Sigmoid colon (tissue), 6 donors: ENCODE measurements at regions not wholly inside any gene's neighbourhood (a gene's known extent, or its start where the extent isn't known, plus 50 kb on each side); places are given as distances from the start of the nearest gene placed in this dataset.

Experiments used
- DNase-seq: peaks from one replicate; pipeline ENCODE4 v3.0.0-alpha.2; 2019
- H3K27ac ChIP-seq, 4 donors: fragments of 200-600 bp; sonication (generic); one replicate each; pipeline ENCODE4 v1.5.1; 2016 to 2019; ENCODE audit warnings: mild to moderate bottlenecking in 1 of 4
- H3K27me3 ChIP-seq, 3 donors: fragments of 200-600 bp; sonication (generic); one replicate each; pipeline ENCODE4 v1.5.1; 2019; ENCODE audit warnings: mild to moderate bottlenecking in 1 of 3
- H3K36me3 ChIP-seq, 4 donors: fragments of 200-600 bp; sonication (generic); one replicate each; pipeline ENCODE4 v1.5.1; 2016 to 2019
- H3K4me1 ChIP-seq, 4 donors: fragments of 200-600 bp; sonication (generic); one replicate each; pipeline ENCODE4 v1.5.1; 2017 to 2019
- H3K4me3 ChIP-seq, 4 donors: fragments of 200-600 bp; sonication (generic); one replicate each; pipeline ENCODE4 v1.5.1; 2017 to 2019; ENCODE audit warnings: mild to moderate bottlenecking in 2 of 4, moderate library complexity in 1 of 4
- H3K9me3 ChIP-seq, 4 donors: fragments of 200-600 bp in 3 of 4; sonication (generic) in 3 of 4; one replicate each; pipeline versions ENCODE4 v1.5.1 to v1.6.1; 2013 to 2019
- CTCF ChIP-seq, 4 experiments: fragments of 450-650 bp in 3 of 4; fragments of 200-600 bp in 1 of 4; IDR thresholded peaks; one replicate each; pipeline ENCODE4 v1.5.1; 2016 to 2019; ENCODE audit warnings: antibody characterized with exemption in 4 of 4, mild to moderate bottlenecking in 3 of 4, moderate library complexity in 2 of 4
- EP300 ChIP-seq, 4 donors: sonication (generic); formaldehyde crosslinking; IDR thresholded peaks; one replicate each; pipeline ENCODE4 v1.6.1; 2017; ENCODE audit warnings: antibody characterized with exemption in 4 of 4
- POLR2A ChIP-seq, 2 donors: fragments of 450-650 bp; IDR thresholded peaks; one replicate each; pipeline ENCODE4 v1.6.1; 2016; ENCODE audit warnings: antibody characterized with exemption in 2 of 2, mild to moderate bottlenecking in 2 of 2, moderate library complexity in 2 of 2
- POLR2AphosphoS5 ChIP-seq, 4 donors: sonication (generic); formaldehyde crosslinking; IDR thresholded peaks; one replicate each; pipeline ENCODE4 v1.6.1; 2017; ENCODE audit warnings: antibody characterized with exemption in 4 of 4
- WGBS, 2 donors: extraction: QIAGEN DNeasy Blood & Tissue Kit; methylation state at CpG; one replicate each; pipeline ENCODE4 v1.1.7; 2013; 5-methylcytosine and 5-hydroxymethylcytosine counted together
- intact Hi-C: fragments of 100-400 bp; cut with DNase I; formaldehyde crosslinking; loops from one replicate; pipeline ENCODE4 v1.15.1; 2023
- donor health status: healthy with polysubstance abuse.
- donor health status: healthy.

GRCh38 chr17:79146562-79146961, 71.9 kb downstream of the ENGASE start:
- DNase-seq, result no peak
- WGBS, 2 donors, result 31 to 59% methylated on average over 5 of the region's 5 CpGs
- Histone ChIP-seq H3K27me3 (no peaks in the 10 kb centered on the region), H3K4me1 (no peaks in the 10 kb centered on the region), H3K36me3 (peaks cover 0 to 9% (median 0%) of the 10 kb centered on the region in 4 donors), H3K27ac (no peak overlapping the region), H3K4me3 (no peak overlapping the region), H3K9me3 (no peaks in the 10 kb centered on the region)
- intact Hi-C loops, result no loop called here
- TF ChIP-seq CTCF (IDR thresholded peaks at IDR 0.05), result no peak

- Histone ChIP-seq H3K36me3 (peaks cover 0 to 14% (median 0%) of the 10 kb centered on the region in 4 donors), H3K27me3 (no peaks in the 10 kb centered on the region), H3K4me1 (no peaks in the 10 kb centered on the region), H3K27ac (no peak overlapping the region), H3K9me3 (no peaks in the 10 kb centered on the region), H3K4me3 (no peak overlapping the region)
- TF ChIP-seq POLR2AphosphoS5 (IDR thresholded peaks at IDR 0.05), result no peak
- TF ChIP-seq EP300 (IDR thresholded peaks at IDR 0.05), result no peak
- TF ChIP-seq CTCF (IDR thresholded peaks at IDR 0.05), result no peak
- no peak for TF ChIP-seq POLR2A (IDR thresholded peaks at IDR 0.05)
- WGBS, 2 donors, result 86 to 89% methylated on average over 18 of the region's 18 CpGs
- intact Hi-C loops, result no loop called here
- no peak for DNase-seq
Observed at GRCh38 chr17:79145548-79145947, 70.9 kb downstream of the ENGASE start.

GRCh38 chr17:79144133-79144532, 69.5 kb downstream of the ENGASE start:
- Histone ChIP-seq H3K36me3 (peaks cover 0 to 14% (median 0%) of the 10 kb centered on the region in 4 donors), H3K4me3 (no peak overlapping the region), H3K4me1 (peaks cover 0 to 4% (median 1%) of the 10 kb centered on the region in 4 donors), H3K9me3 (no peaks in the 10 kb centered on the region), H3K27me3 (peaks cover 0 to 3% (median 0%) of the 10 kb centered on the region in 3 donors), H3K27ac (no peak overlapping the region)
- 50 to 62% methylated on average over 12 of the region's 12 CpGs for WGBS, 2 donors
- TF ChIP-seq POLR2AphosphoS5 (IDR thresholded peaks at IDR 0.05), result no peak
- TF ChIP-seq CTCF (IDR thresholded peaks at IDR 0.05), result no peak
- no peak for TF ChIP-seq POLR2A (IDR thresholded peaks at IDR 0.05)
- TF ChIP-seq EP300 (IDR thresholded peaks at IDR 0.05), result no peak
- DNase-seq, result no peak
- intact Hi-C loops, result no loop called here

DNA sequence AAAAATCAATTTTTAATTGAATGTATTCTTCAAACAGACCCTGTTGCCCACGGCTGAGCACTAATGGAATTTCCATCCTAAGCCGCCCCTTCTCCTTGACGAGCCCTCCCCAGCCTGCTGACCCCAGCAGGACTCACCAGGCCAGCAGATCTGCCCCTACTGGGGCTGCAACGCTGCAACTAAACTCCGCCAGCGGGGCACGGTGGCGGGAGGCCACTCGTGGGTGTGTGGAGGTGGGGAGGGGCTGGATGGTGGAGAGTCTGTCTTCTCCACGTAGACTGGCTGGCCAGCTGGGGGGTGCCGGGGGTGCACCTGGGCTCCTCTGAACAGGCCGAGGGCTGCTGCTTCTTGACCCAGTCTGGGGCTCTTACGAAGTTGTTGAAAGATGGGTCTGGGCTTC, 67.8 kb downstream of the ENGASE start:
- intact Hi-C loops, result no loop called here
- H3K4me1 ChIP-seq, result peaks cover 0 to 21% (median 15%) of the 10 kb centered on the region in 4 donors
- peaks cover 0 to 3% (median 0%) of the 10 kb centered on the region in 3 donors for H3K27me3 ChIP-seq
- no peak overlapping the region for H3K27ac ChIP-seq
- DNase-seq, result no peak
- no peak overlapping the region for H3K4me3 ChIP-seq
- H3K9me3 ChIP-seq, result no peaks in the 10 kb centered on the region
- peaks cover 0 to 14% (median 0%) of the 10 kb centered on the region in 4 donors for H3K36me3 ChIP-seq
- WGBS, 2 donors, result 58 to 63% methylated on average over 13 of the region's 13 CpGs
- TF ChIP-seq CTCF (IDR thresholded peaks at IDR 0.05), result no peak
- TF ChIP-seq EP300 (IDR thresholded peaks at IDR 0.05), result no peak

- Histone ChIP-seq H3K9me3 (no peaks in the 10 kb centered on the region), H3K27ac (no peak overlapping the region), H3K4me1 (peaks cover 0 to 23% (median 17%) of the 10 kb centered on the region in 4 donors), H3K36me3 (peaks cover 0 to 11% (median 0%) of the 10 kb centered on the region in 4 donors), H3K4me3 (no peak overlapping the region), H3K27me3 (peaks cover 0 to 3% (median 0%) of the 10 kb centered on the region in 3 donors)
- 13 to 42% methylated on average over 24 of the region's 24 CpGs for WGBS, 2 donors
- intact Hi-C loops, result no loop called here
- no peak for DNase-seq
- no peak for TF ChIP-seq POLR2A (IDR thresholded peaks at IDR 0.05)
- TF ChIP-seq POLR2AphosphoS5 (IDR thresholded peaks at IDR 0.05), result no peak
- TF ChIP-seq EP300 (IDR thresholded peaks at IDR 0.05), result no peak
- no peak for TF ChIP-seq CTCF (IDR thresholded peaks at IDR 0.05)
Observed at GRCh38 chr17:79141578-79142355, 67.1 kb downstream of the ENGASE start.
